Stimulated activated naive B cell treated with anti-CD40 and anti-IgM and Interleukin-4, amounts not matched to agents 10 μg/mL and 1 μg/mL and 100 μg/mL, for 72 hours (primary cell): ENCODE measurements at regions not wholly inside any gene's neighbourhood (a gene's known extent, or its start where the extent isn't known, plus 50 kb on each side); places are given as distances from the start of the nearest gene placed in this dataset.

Experiments
- ATAC-seq, 2 donors: fragments of 150-1000 bp; cut with Tn5 transposase; replicated peaks; 2 replicates each; pipeline ENCODE4 v1.10.0; 2021; ENCODE audit warnings: moderate library complexity in 1 of 2
- DNase-seq: peaks from one replicate; pipeline ENCODE4 v3.0.0; 2021
- H3K27ac Mint-ChIP-seq: one replicate; pipeline ENCODE4 v1.8.0; 2022; ENCODE audit warnings: mild to moderate bottlenecking, mixed read lengths
- H3K27me3 Mint-ChIP-seq, 2 donors: one replicate each; pipeline ENCODE4 v1.8.0; 2022; ENCODE audit warnings: mixed read lengths in 2 of 2
- H3K36me3 Mint-ChIP-seq, 2 donors: one replicate each; pipeline ENCODE4 v1.8.0; 2022; ENCODE audit warnings: mixed read lengths in 2 of 2, mild to moderate bottlenecking in 1 of 2
- H3K4me1 Mint-ChIP-seq, 2 donors: one replicate each; pipeline ENCODE4 v1.8.0; 2022; ENCODE audit warnings: mixed read lengths in 2 of 2, mild to moderate bottlenecking in 1 of 2
- H3K4me3 Mint-ChIP-seq, 2 donors: one replicate each; pipeline ENCODE4 v1.8.0; 2022; ENCODE audit warnings: mild to moderate bottlenecking in 2 of 2, mixed read lengths in 2 of 2, moderate library complexity in 1 of 2
- H3K9me3 Mint-ChIP-seq, 2 donors: one replicate each; pipeline ENCODE4 v1.8.0; 2022; ENCODE audit warnings: mixed read lengths in 2 of 2, mild to moderate bottlenecking in 1 of 2

DNA sequence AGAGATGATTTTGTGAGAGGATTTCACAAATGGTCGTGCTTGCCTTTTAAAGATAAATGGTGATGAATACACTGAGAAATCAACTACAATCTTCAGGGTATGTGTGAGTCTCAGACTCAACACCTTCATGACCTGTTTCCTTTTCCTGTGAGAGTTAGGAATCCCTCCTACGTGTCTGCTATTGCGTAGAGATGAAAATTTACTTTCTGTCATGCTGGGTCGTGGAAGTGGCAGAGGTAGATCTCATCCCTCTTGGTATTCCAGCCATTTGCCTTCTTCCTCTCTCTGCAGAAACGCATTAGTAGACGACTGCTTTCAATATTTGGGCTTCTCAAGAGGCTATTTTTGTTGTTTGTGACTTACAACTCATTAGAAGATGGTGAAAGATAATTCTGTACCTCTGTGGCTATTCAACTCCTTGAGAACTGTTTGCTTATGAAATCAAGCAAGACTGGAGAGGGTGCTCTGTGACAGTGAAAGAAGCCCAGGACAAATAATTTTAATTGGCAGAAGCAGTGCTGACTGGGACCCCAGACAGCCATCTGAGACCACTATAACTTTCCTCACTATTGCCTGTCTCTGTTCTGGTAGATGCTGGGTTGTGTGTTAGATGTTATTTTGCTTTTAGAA is 233.1 kb downstream of the LACC1 start:
- H3K27me3 Mint-ChIP-seq, result no peaks in the 10 kb centered on the region
- ATAC-seq, result no peak

DNA sequence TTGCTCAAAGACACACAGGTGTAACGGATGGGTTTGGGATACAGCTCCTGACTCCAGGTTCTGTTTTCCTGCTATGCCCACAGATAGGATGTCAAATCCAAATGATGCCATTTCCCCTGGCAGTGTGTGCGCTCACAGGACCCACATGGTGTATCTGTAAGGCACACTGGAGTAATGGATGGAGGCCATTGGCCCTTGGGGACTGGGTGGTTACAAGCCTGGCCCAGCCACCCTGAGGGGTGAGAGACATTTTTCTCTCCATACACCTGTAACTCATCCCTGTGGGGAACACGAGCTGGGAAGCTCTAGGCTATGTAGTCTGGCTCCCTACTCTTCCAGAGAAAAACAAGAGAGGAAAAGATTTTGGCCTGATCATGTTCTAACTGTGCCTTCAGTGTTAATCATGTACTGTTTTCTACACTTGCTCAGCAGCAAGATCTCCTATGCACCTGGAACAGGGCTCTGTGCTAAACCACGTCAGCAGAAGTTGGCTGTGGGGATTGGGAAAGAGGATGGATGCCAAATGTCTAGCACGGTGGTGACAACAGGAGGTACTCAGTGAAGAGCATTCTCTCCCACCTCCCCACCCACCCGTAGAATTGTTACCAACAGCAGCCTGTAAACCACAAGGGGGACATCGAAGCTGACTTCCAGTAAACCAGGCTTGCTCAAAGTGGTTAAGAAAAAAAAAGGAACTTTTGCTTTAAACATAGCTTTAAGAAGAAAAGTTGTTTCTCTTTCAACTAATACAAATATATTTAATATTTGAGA is 237.0 kb downstream of the LACC1 start:
- Mint-ChIP-seq H3K27me3 (no peaks in the 10 kb centered on the region), H3K4me3 (no peak overlapping the region), H3K9me3 (no peaks in the 10 kb centered on the region), H3K27ac (no peak overlapping the region), H3K4me1 (peaks cover 12 to 29% of the 10 kb centered on the region in 2 donors), H3K36me3 (no peaks in the 10 kb centered on the region)
- DNase-seq (no peak), ATAC-seq (peak; percentile 45)

More for the DNA sequence above, 233.1 kb downstream of the LACC1 start:
- DNase-seq, result no peak
- H3K9me3 Mint-ChIP-seq, result no peaks in the 10 kb centered on the region
- no peaks in the 10 kb centered on the region for H3K36me3 Mint-ChIP-seq
- no peak overlapping the region for H3K4me3 Mint-ChIP-seq
- peaks cover 7 to 17% of the 10 kb centered on the region in 2 donors for H3K4me1 Mint-ChIP-seq
- no peak overlapping the region for H3K27ac Mint-ChIP-seq

DNA sequence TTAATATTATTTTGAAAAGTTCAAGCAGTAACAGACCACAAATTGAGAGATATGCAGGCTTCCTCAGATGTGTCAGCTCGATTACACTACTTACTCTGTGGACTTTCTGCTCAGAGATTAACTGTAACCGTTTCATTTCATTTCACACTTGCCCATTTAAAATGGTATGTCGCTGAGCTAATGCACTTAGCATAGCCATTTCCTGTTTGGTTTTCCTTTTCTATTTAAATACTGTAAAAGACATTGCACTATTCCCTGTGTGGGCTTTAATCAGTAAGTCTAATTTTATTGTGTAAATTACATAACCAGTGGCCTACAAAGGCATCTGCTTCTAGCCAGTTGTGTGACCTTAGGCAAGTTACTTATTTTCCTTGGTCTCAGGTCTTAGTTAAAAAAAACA is 237.6 kb downstream of the LACC1 start:
- H3K4me3 Mint-ChIP-seq, result no peak overlapping the region
- DNase-seq, result no peak
- H3K4me1 Mint-ChIP-seq, result peaks cover 12 to 29% of the 10 kb centered on the region in 2 donors
- H3K9me3 Mint-ChIP-seq, result no peaks in the 10 kb centered on the region
- H3K36me3 Mint-ChIP-seq, result no peaks in the 10 kb centered on the region
- peak; percentile 31 to 48 for ATAC-seq
- no peaks in the 10 kb centered on the region for H3K27me3 Mint-ChIP-seq
- H3K27ac Mint-ChIP-seq, result no peak overlapping the region

GRCh38 chr13:44117816-44118215 is 238.1 kb downstream of the LACC1 start:
- H3K36me3 Mint-ChIP-seq, result no peaks in the 10 kb centered on the region
- ATAC-seq, result no peak

DNA sequence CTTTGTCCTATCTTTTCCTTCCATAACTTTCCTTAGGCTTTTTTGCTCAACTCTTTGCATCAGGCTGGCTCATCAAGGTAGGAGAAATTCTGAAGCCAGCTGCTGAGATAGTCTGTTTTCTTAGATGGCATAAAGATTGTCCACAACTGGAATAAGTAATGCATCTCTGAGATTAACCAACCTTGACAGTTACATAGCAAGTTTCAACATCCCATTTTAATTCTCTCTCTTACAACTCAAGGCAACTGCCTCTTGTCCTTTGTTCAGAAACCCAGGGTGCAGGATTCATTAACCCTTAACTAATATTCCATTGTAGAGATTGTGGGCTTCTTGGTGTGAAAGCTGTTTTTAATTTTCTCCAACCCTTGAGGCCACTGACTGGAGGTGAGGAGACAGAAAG is 239.2 kb downstream of the LACC1 start:
- no peak overlapping the region for H3K4me3 Mint-ChIP-seq
- H3K36me3 Mint-ChIP-seq, result peaks cover 0 to 5% of the 10 kb centered on the region in 2 donors
- peaks cover 4 to 8% of the 10 kb centered on the region in 2 donors for H3K9me3 Mint-ChIP-seq

More at GRCh38 chr13:44117816-44118215, 238.1 kb downstream of the LACC1 start:
- H3K4me3 Mint-ChIP-seq, result no peak overlapping the region
- H3K9me3 Mint-ChIP-seq, result no peaks in the 10 kb centered on the region
- H3K27me3 Mint-ChIP-seq, result no peaks in the 10 kb centered on the region
- H3K4me1 Mint-ChIP-seq, result peaks cover 12 to 29% of the 10 kb centered on the region in 2 donors
- DNase-seq, result no peak
- no peak overlapping the region for H3K27ac Mint-ChIP-seq

GRCh38 chr13:44120043-44120442 is 240.3 kb downstream of the LACC1 start:
- peaks cover 12 to 29% of the 10 kb centered on the region in 2 donors for H3K4me1 Mint-ChIP-seq
- H3K36me3 Mint-ChIP-seq, result peaks cover 0 to 10% of the 10 kb centered on the region in 2 donors
- no peaks in the 10 kb centered on the region for H3K27me3 Mint-ChIP-seq
- no peak overlapping the region for H3K27ac Mint-ChIP-seq
- DNase-seq (no peak), ATAC-seq (no peak)
- H3K4me3 Mint-ChIP-seq, result no peak overlapping the region
- peaks cover 8 to 13% of the 10 kb centered on the region in 2 donors for H3K9me3 Mint-ChIP-seq

More for the DNA sequence above, 239.2 kb downstream of the LACC1 start:
- Mint-ChIP-seq H3K4me1 (peaks cover 12 to 29% of the 10 kb centered on the region in 2 donors), H3K27me3 (no peaks in the 10 kb centered on the region), H3K27ac (peak overlapping the region; percentile 6)
- DNase-seq, result no peak
- ATAC-seq, result no peak

DNA sequence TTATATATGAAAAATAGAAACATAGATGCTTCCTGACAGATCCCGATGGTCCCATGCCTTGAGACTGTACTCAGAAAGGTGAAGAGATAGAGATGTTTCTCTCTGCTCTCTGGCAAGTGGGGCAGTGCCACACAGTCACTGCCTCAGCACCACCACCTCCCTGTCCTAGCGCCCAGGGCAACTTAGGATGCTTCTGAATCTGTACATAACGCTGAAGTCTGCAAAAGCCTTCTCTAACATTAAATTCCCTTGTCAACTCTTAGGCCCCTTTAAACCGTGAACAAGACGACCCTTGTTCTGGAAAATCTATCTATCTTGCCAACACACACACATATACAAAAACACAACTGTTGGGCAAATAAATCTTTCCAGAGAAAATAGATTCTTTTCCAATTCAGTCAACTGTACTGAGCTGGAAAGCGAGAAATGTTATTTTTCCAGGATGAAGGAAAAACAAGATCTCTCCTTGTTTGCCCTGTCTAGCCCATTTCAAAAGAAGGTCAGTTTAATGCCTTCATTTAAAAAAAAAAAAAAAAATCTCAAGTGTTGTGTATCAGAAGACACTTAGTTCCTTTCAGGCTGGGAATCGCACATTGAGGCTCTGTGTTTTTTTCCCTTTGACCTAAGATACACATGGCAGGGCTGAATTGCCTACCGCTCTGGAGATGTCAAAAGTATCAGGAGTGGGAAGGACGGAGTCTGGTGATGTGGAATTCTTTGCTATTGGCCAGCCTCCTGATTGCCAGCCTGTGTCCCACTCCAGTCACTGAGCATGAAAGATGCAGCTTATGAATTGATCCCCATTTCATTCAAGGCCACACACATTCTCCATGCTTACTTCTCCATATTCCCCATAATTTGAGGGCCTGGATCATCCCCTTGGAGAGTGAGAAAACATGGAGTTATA is 241.4 kb downstream of the LACC1 start:
- Mint-ChIP-seq H3K36me3 (peaks cover 0 to 10% of the 10 kb centered on the region in 2 donors), H3K4me3 (no peak overlapping the region), H3K9me3 (peaks cover 11 to 13% of the 10 kb centered on the region in 2 donors), H3K27me3 (no peaks in the 10 kb centered on the region), H3K4me1 (peaks cover 12 to 28% of the 10 kb centered on the region in 2 donors), H3K27ac (no peak overlapping the region)
- no peak for DNase-seq
- no peak for ATAC-seq

DNA sequence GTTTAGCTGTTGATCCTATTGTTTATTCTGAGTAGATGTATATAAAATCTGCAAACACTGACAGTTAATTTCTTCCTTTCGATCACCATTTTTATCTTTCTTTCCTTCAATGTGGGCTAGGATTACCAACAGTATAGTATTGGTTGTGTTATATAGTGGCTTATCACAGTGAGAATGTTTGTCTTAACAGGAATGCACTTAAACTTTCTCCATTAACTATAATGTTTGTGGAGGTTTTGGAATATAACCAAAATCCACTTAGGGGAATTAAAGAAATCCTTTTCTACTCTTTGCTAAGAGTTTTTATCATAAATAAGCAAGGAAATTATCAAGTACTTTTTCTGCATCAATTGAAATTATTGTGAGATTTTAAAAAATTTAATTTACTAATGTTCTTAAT is 244.6 kb downstream of the LACC1 start:
- ATAC-seq, result no peak
- H3K4me3 Mint-ChIP-seq, result no peak overlapping the region
- H3K36me3 Mint-ChIP-seq, result peaks cover 0 to 10% of the 10 kb centered on the region in 2 donors
- peaks cover 11 to 13% of the 10 kb centered on the region in 2 donors for H3K9me3 Mint-ChIP-seq
- H3K27me3 Mint-ChIP-seq, result no peaks in the 10 kb centered on the region
- H3K27ac Mint-ChIP-seq, result no peak overlapping the region
- no peaks in the 10 kb centered on the region for H3K4me1 Mint-ChIP-seq
- no peak for DNase-seq

GRCh38 chr13:44125943-44126469 is 246.3 kb downstream of the LACC1 start:
- H3K4me1 Mint-ChIP-seq, result no peaks in the 10 kb centered on the region
- H3K36me3 Mint-ChIP-seq, result peaks cover 0 to 10% of the 10 kb centered on the region in 2 donors
- H3K9me3 Mint-ChIP-seq, result peaks cover 11 to 13% of the 10 kb centered on the region in 2 donors
- DNase-seq, result no peak
- H3K27me3 Mint-ChIP-seq, result no peaks in the 10 kb centered on the region
- no peak overlapping the region for H3K27ac Mint-ChIP-seq
- no peak overlapping the region for H3K4me3 Mint-ChIP-seq
- ATAC-seq, result no peak

- Mint-ChIP-seq H3K36me3 (peaks cover 0 to 6% of the 10 kb centered on the region in 2 donors), H3K4me3 (no peak overlapping the region), H3K4me1 (peaks cover 1 to 3% of the 10 kb centered on the region in 2 donors), H3K27ac (no peak overlapping the region), H3K9me3 (peaks cover 7 to 8% of the 10 kb centered on the region in 2 donors), H3K27me3 (peaks cover 0 to 5% of the 10 kb centered on the region in 2 donors)
- no peak for DNase-seq
- ATAC-seq, result no peak
Observed at GRCh38 chr13:44128552-44129001, 245.0 kb upstream of the SERP2 start.

GRCh38 chr13:44129418-44129817 is 244.2 kb upstream of the SERP2 start:
- H3K27ac Mint-ChIP-seq, result no peak overlapping the region
- H3K9me3 Mint-ChIP-seq, result peaks cover 0 to 3% of the 10 kb centered on the region in 2 donors
- ATAC-seq, result no peak
- H3K36me3 Mint-ChIP-seq, result no peaks in the 10 kb centered on the region
- H3K4me3 Mint-ChIP-seq, result no peak overlapping the region
- H3K27me3 Mint-ChIP-seq, result peaks cover 0 to 5% of the 10 kb centered on the region in 2 donors
- DNase-seq, result no peak
- peaks cover 5 to 9% of the 10 kb centered on the region in 2 donors for H3K4me1 Mint-ChIP-seq

DNA sequence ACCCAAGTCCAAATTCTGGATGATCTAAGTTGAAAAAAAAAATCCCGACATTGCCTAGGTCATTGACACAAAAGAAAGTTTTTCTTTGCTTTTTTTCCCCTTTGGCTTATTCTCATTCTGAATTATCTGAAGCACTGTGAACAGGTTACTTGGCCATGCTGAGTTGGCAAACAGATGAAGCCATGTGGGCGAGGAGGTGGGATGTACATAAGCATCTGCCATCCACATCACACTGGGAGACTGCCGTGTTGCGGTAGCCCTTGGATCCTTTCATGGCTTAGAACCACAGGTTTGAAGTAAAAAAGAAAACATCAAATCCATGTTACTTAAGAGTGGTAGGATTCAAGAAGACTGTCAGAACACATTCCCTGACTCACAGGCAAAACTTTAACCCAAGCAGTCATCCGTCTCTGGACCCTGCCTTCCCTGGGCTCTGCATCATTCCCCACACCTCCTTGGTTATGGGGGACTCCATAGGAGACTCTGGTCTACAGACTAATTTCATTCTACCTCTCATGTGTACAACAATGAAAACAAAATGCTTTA is 242.5 kb upstream of the SERP2 start:
- Mint-ChIP-seq H3K9me3 (no peaks in the 10 kb centered on the region), H3K4me3 (no peak overlapping the region), H3K36me3 (no peaks in the 10 kb centered on the region), H3K27me3 (peaks cover 0 to 5% of the 10 kb centered on the region in 2 donors), H3K4me1 (peaks cover 5 to 9% of the 10 kb centered on the region in 2 donors), H3K27ac (no peak overlapping the region)
- no peak for DNase-seq
- no peak for ATAC-seq

GRCh38 chr13:44132710-44133109 is 240.9 kb upstream of the SERP2 start:
- peaks cover 0 to 5% of the 10 kb centered on the region in 2 donors for H3K27me3 Mint-ChIP-seq
- H3K9me3 Mint-ChIP-seq, result no peaks in the 10 kb centered on the region
- H3K4me3 Mint-ChIP-seq, result no peak overlapping the region
- DNase-seq (no peak), ATAC-seq (peak in 1 of 2 donors; percentile 34)
- peaks cover 7 to 18% of the 10 kb centered on the region in 2 donors for H3K4me1 Mint-ChIP-seq
- H3K27ac Mint-ChIP-seq, result no peak overlapping the region
- H3K36me3 Mint-ChIP-seq, result no peaks in the 10 kb centered on the region
